Karpas-422 (cell line): ENCODE measurements at regions not wholly inside any gene's neighbourhood (a gene's known extent, or its start where the extent isn't known, plus 50 kb on each side); places are given as distances from the start of the nearest gene placed in this dataset.

Experiments
- DNase-seq: peaks from one replicate; pipeline ENCODE4 v3.0.0-alpha.2; 2015
- H2AFZ ChIP-seq: fragments of 200-600 bp; sonication (generic); 2 replicates; pipeline ENCODE4 v1.6.1; 2014; ENCODE audit warnings: antibody characterized with exemption, low read length, mixed read lengths
- H3K27ac ChIP-seq: fragments of 200-600 bp; sonication (generic); 2 replicates; pipeline ENCODE4 v1.5.1; 2014; ENCODE audit warnings: mild to moderate bottlenecking, low read length, moderate library complexity
- H3K27me3 ChIP-seq: fragments of 200-600 bp; sonication (generic); 2 replicates; pipeline ENCODE4 v1.6.1; 2014; ENCODE audit warnings: low read length, mixed read lengths
- H3K36me3 ChIP-seq: fragments of 200-600 bp; sonication (generic); 2 replicates; pipeline ENCODE4 v1.6.1; 2014; ENCODE audit warnings: low read length, mixed read lengths; ENCODE audit not compliant: insufficient read depth
- H3K4me1 ChIP-seq: fragments of 200-600 bp; sonication (generic); 2 replicates; pipeline ENCODE4 v1.6.1; 2014; ENCODE audit warnings: mild to moderate bottlenecking, low read length, mixed read lengths
- H3K4me2 ChIP-seq: fragments of 200-600 bp; sonication (generic); 2 replicates; pipeline ENCODE4 v1.6.1; 2014; ENCODE audit warnings: low read length, low read depth, mild to moderate bottlenecking; ENCODE audit not compliant: poor library complexity, severe bottlenecking
- H3K4me3 ChIP-seq: fragments of 200-600 bp; sonication (generic); 2 replicates; pipeline ENCODE4 v1.5.1; 2014; ENCODE audit warnings: mild to moderate bottlenecking, antibody characterized with exemption, low read length, mixed read lengths
- H3K79me2 ChIP-seq: fragments of 200-600 bp; sonication (generic); 2 replicates; pipeline ENCODE4 v1.6.1; 2014; ENCODE audit warnings: mild to moderate bottlenecking, low read length, mixed read lengths
- H3K9ac ChIP-seq: fragments of 200-600 bp; sonication (generic); 2 replicates; pipeline ENCODE4 v1.6.0; 2014; ENCODE audit warnings: low read length
- H3K9me2 ChIP-seq: fragments of 200-600 bp; sonication (generic), shearing (Covaris generic); replicated peaks from 2 replicates; pipeline ENCODE4 v1.6.0; 2014; ENCODE audit warnings: mild to moderate bottlenecking, low read length, moderate library complexity; ENCODE audit not compliant: insufficient read depth
- H3K9me3 ChIP-seq: fragments of 300-700, 200-600 bp; sonication (generic); 2 replicates; pipeline ENCODE4 v1.6.1; 2014; ENCODE audit warnings: low read length, mixed read lengths
- H4K20me1 ChIP-seq: fragments of 200-600 bp; sonication (generic); 2 replicates; pipeline ENCODE4 v1.6.1; 2014; ENCODE audit warnings: mild to moderate bottlenecking, antibody characterized with exemption, low read length, low read depth; ENCODE audit not compliant: insufficient read depth

- H3K9ac ChIP-seq, result no peak overlapping the region
- H3K79me2 ChIP-seq, result no peaks in the 10 kb centered on the region
- no peak overlapping the region for H3K4me3 ChIP-seq
- no peak overlapping the region for H3K27ac ChIP-seq
- no peak overlapping the region for H3K4me2 ChIP-seq
- no peaks in the 10 kb centered on the region for H3K4me1 ChIP-seq
- no peaks in the 10 kb centered on the region for H3K27me3 ChIP-seq
- H4K20me1 ChIP-seq, result no peaks in the 10 kb centered on the region
- H2AFZ ChIP-seq, result no peak overlapping the region
- H3K36me3 ChIP-seq, result no peaks in the 10 kb centered on the region
- H3K9me2 ChIP-seq, result no peaks in the 10 kb centered on the region
- H3K9me3 ChIP-seq, result no peaks in the 10 kb centered on the region
- no peak for DNase-seq
Observed at GRCh38 chr6:105764315-105764714, 321.8 kb upstream of the PRDM1 start.

DNA sequence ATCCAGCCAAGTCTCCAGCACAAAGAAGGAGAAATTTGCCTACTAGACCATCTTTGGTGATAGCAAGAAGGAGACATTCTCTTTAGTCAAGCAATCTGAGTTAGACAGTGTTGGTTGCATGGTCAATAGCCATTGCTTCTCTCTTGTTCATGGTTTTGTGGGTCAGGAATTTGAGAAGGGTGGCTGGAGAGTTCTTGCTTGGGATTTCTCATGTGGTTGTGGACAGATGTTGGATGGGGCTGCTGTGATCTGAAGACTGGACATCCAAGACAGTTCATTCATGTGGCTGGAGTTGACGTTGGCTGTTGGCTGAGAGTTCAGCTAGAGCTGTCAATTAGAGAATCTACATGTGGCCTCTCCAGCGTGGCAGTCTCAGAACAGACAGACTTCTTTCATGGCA is 322.3 kb upstream of the PRDM1 start:
- DNase-seq, result no peak
- Histone ChIP-seq H4K20me1 (no peaks in the 10 kb centered on the region), H3K9me2 (no peaks in the 10 kb centered on the region), H3K4me3 (no peak overlapping the region), H3K36me3 (no peaks in the 10 kb centered on the region), H3K27me3 (no peaks in the 10 kb centered on the region), H3K4me2 (no peak overlapping the region), H3K79me2 (no peaks in the 10 kb centered on the region), H3K9ac (no peak overlapping the region), H3K4me1 (no peaks in the 10 kb centered on the region), H3K9me3 (no peaks in the 10 kb centered on the region), H2AFZ (no peak overlapping the region), H3K27ac (no peak overlapping the region)

DNA sequence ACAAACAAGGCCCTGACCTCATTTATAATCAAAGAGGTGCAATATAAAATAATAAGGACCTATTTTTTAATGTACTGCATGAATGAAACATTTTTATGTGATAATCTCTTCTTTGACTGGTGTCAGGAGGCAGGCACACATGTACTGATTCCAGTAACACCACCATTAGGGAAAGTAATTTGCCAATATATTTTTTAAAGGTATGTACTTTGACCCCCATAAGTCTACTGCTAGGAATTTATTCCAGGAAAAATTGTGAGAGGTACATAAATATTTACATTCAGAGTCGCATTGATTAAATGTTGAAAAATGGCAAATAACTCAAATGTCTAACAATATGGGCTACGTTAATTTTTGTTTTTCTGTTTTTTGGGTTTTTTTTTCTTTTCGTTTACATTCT is 325.4 kb upstream of the PRDM1 start:
- Histone ChIP-seq H3K4me2 (no peak overlapping the region), H3K27ac (no peak overlapping the region), H3K4me3 (no peak overlapping the region), H3K79me2 (no peaks in the 10 kb centered on the region), H2AFZ (no peak overlapping the region), H4K20me1 (no peaks in the 10 kb centered on the region), H3K27me3 (no peaks in the 10 kb centered on the region), H3K36me3 (no peaks in the 10 kb centered on the region), H3K9me2 (no peaks in the 10 kb centered on the region), H3K4me1 (no peaks in the 10 kb centered on the region), H3K9ac (no peak overlapping the region), H3K9me3 (no peaks in the 10 kb centered on the region)
- DNase-seq, result no peak

DNA sequence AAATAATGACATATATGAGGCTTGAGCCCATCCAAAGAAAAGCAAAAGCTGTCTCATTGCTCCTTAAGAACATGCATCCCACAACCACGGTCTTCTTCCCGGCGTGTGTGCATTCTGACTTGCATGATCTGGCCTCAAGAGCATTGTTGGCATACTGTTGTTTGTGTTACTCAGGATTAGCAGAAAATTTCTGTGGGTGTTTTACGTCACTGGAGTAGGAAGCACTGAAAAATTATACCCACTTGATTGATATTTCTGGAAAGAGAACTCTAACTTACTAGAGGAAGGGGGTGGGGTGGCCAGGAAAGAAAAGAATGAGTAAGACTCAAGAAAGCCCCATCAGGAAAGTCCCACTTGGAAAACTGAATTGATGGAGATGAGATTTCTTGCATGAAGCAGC is 326.2 kb upstream of the PRDM1 start:
- Histone ChIP-seq H3K4me1 (no peaks in the 10 kb centered on the region), H3K27ac (no peak overlapping the region), H3K9ac (no peak overlapping the region), H3K4me2 (no peak overlapping the region), H3K36me3 (no peaks in the 10 kb centered on the region), H4K20me1 (no peaks in the 10 kb centered on the region), H3K27me3 (no peaks in the 10 kb centered on the region), H3K79me2 (no peaks in the 10 kb centered on the region), H3K9me2 (no peaks in the 10 kb centered on the region), H3K9me3 (no peaks in the 10 kb centered on the region), H2AFZ (no peak overlapping the region), H3K4me3 (no peak overlapping the region)
- DNase-seq, result no peak

DNA sequence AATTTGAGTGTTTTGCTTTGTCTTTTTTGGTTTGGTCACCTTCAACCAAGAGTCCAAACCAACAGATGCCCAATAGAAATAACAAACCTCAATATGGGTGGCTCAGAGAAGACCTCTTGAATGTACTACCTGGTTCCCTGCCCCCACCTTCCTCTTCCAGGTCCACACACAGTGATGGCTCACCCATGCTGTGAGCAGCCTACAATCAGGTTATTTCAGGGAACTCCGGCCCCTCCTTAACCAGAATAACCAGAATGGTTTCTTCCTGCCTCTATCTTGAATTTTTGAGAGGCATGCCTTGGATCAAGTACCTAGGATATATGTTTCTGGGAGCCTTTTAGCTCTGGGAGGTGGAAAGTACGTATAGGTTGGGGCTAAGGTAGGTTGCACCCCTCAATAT is 327.1 kb upstream of the PRDM1 start:
- Histone ChIP-seq H3K9ac (no peak overlapping the region), H2AFZ (no peak overlapping the region), H3K4me3 (no peak overlapping the region), H3K9me3 (no peaks in the 10 kb centered on the region), H3K27me3 (no peaks in the 10 kb centered on the region), H3K36me3 (no peaks in the 10 kb centered on the region), H3K4me1 (no peaks in the 10 kb centered on the region), H3K27ac (no peak overlapping the region), H3K79me2 (no peaks in the 10 kb centered on the region), H3K4me2 (no peak overlapping the region), H4K20me1 (no peaks in the 10 kb centered on the region), H3K9me2 (no peaks in the 10 kb centered on the region)
- DNase-seq, result no peak

- no peak for DNase-seq
- no peaks in the 10 kb centered on the region for H4K20me1 ChIP-seq
- H3K79me2 ChIP-seq, result no peaks in the 10 kb centered on the region
- no peaks in the 10 kb centered on the region for H3K4me1 ChIP-seq
- H3K27ac ChIP-seq, result no peak overlapping the region
- no peaks in the 10 kb centered on the region for H3K27me3 ChIP-seq
- H3K9me3 ChIP-seq, result no peaks in the 10 kb centered on the region
- no peaks in the 10 kb centered on the region for H3K9me2 ChIP-seq
- no peaks in the 10 kb centered on the region for H3K36me3 ChIP-seq
- H2AFZ ChIP-seq, result no peak overlapping the region
- no peak overlapping the region for H3K4me2 ChIP-seq
- H3K4me3 ChIP-seq, result no peak overlapping the region
- H3K9ac ChIP-seq, result no peak overlapping the region
Observed at GRCh38 chr6:105757512-105758200, 328.5 kb upstream of the PRDM1 start.

GRCh38 chr6:105755885-105756284 is 330.3 kb upstream of the PRDM1 start:
- no peak for DNase-seq
- Histone ChIP-seq H3K79me2 (no peaks in the 10 kb centered on the region), H2AFZ (no peak overlapping the region), H3K9ac (no peak overlapping the region), H3K4me3 (no peak overlapping the region), H3K36me3 (no peaks in the 10 kb centered on the region), H3K9me3 (no peaks in the 10 kb centered on the region), H3K4me1 (no peaks in the 10 kb centered on the region), H3K9me2 (no peaks in the 10 kb centered on the region), H3K27me3 (no peaks in the 10 kb centered on the region), H4K20me1 (no peaks in the 10 kb centered on the region), H3K27ac (no peak overlapping the region), H3K4me2 (no peak overlapping the region)

- no peak for DNase-seq
- no peaks in the 10 kb centered on the region for H3K79me2 ChIP-seq
- no peaks in the 10 kb centered on the region for H4K20me1 ChIP-seq
- no peaks in the 10 kb centered on the region for H3K9me3 ChIP-seq
- no peaks in the 10 kb centered on the region for H3K27me3 ChIP-seq
- H3K9ac ChIP-seq, result no peak overlapping the region
- H3K27ac ChIP-seq, result no peak overlapping the region
- H2AFZ ChIP-seq, result no peak overlapping the region
- H3K4me3 ChIP-seq, result no peak overlapping the region
- no peak overlapping the region for H3K4me2 ChIP-seq
- H3K9me2 ChIP-seq, result no peaks in the 10 kb centered on the region
- no peaks in the 10 kb centered on the region for H3K36me3 ChIP-seq
- no peaks in the 10 kb centered on the region for H3K4me1 ChIP-seq
Observed at GRCh38 chr6:105753620-105754211, 332.4 kb upstream of the PRDM1 start.
